ENCODE measurements at regions not wholly inside any gene's neighbourhood (a gene's known extent, or its start where the extent isn't known, plus 50 kb on each side); places are given as distances from the start of the nearest gene placed in this dataset.
"Not testable (repeated sequence)": the region's sequence is repeated elsewhere in the genome, so short reads cannot be mapped to it uniquely, and the experiment has no call there.

- DNase-seq (ENCODE audit: low read depth), result no peak
- TF ChIP-seq CTCF (IDR thresholded peaks at IDR 0.05; ENCODE audit: insufficient read depth, low read length), result no peak
- H3K4me3 ChIP-seq (ENCODE audit: low read depth, low read length), result no peak overlapping the region
These were observed 253.2 kb upstream of the GK2 start for GRCh38 chr4:79661196-79661595.

- not testable (repeated sequence) for DNase-seq (ENCODE audit: low read depth); H3K4me3 ChIP-seq (ENCODE audit: low read depth, low read length)
These were observed 251.4 kb upstream of the GK2 start for GRCh38 chr4:79659308-79659870.

GRCh38 chr4:79657379-79657778 lies 249.4 kb upstream of the GK2 start:
- no peak for DNase-seq (ENCODE audit: low read depth)
- TF ChIP-seq CTCF (IDR thresholded peaks at IDR 0.05; ENCODE audit: insufficient read depth, low read length), result no peak

GRCh38 chr4:79653871-79654270 lies 245.8 kb upstream of the GK2 start:
- DNase-seq (ENCODE audit: low read depth), result no peak
- no peak overlapping the region for H3K4me3 ChIP-seq (ENCODE audit: low read depth, low read length)
- TF ChIP-seq CTCF (IDR thresholded peaks at IDR 0.05; ENCODE audit: insufficient read depth, low read length), result no peak

More at GRCh38 chr4:79657379-79657778, 249.4 kb upstream of the GK2 start:
- H3K4me3 ChIP-seq (ENCODE audit: low read depth, low read length), result no peak overlapping the region

GRCh38 chr4:79652738-79653137 lies 244.7 kb upstream of the GK2 start:
- no peak for DNase-seq (ENCODE audit: low read depth)
- no peak overlapping the region for H3K4me3 ChIP-seq (ENCODE audit: low read depth, low read length)
- no peak for TF ChIP-seq CTCF (IDR thresholded peaks at IDR 0.05; ENCODE audit: insufficient read depth, low read length)

GRCh38 chr4:79652232-79652631 lies 244.2 kb upstream of the GK2 start:
- H3K4me3 ChIP-seq (ENCODE audit: low read depth, low read length), result no peak overlapping the region
- DNase-seq (ENCODE audit: low read depth), result peak; percentile 79
- TF ChIP-seq CTCF (IDR thresholded peaks at IDR 0.05; ENCODE audit: insufficient read depth, low read length), result no peak

GRCh38 chr4:79651456-79651855 lies 243.4 kb upstream of the GK2 start:
- peak; percentile 40 for DNase-seq (ENCODE audit: low read depth)
- no peak overlapping the region for H3K4me3 ChIP-seq (ENCODE audit: low read depth, low read length)
- TF ChIP-seq CTCF (IDR thresholded peaks at IDR 0.05; ENCODE audit: insufficient read depth, low read length), result no peak

Data from fibroblast of the aortic adventitia (primary cell).